OCI-LY3 (cell line): ENCODE measurements at regions not wholly inside any gene's neighbourhood (a gene's known extent, or its start where the extent isn't known, plus 50 kb on each side); places are given as distances from the start of the nearest gene placed in this dataset.

Source experiments
- H2AFZ ChIP-seq: fragments of 200-600, 300-600 bp; shearing (Covaris generic); 2 replicates; pipeline ENCODE4 v1.6.0; 2014; ENCODE audit warnings: antibody characterized with exemption, low read depth, low read length
- H3K27ac ChIP-seq: fragments of 200-600, 300-600 bp; sonication (generic); 2 replicates; pipeline ENCODE4 v1.5.1; 2014; ENCODE audit warnings: mild to moderate bottlenecking, low read length, moderate library complexity, mixed read lengths
- H3K27me3 ChIP-seq: fragments of 200-600, 300-600 bp; sonication (generic); 2 replicates; pipeline ENCODE4 v1.6.1; 2014; ENCODE audit warnings: low read depth, low read length, mixed read lengths
- H3K36me3 ChIP-seq: fragments of 200-600, 300-600 bp; sonication (generic); replicated peaks from 2 replicates; pipeline ENCODE3; 2014; ENCODE audit warnings: low read depth, low read length, mixed read lengths
- H3K4me1 ChIP-seq: fragments of 300-600, 200-600 bp; sonication (generic); 2 replicates; pipeline ENCODE4 v1.6.1; 2014; ENCODE audit warnings: low read length, mixed read lengths
- H3K4me2 ChIP-seq: fragments of 200-600, 300-600 bp; sonication (generic); 2 replicates; pipeline ENCODE4 v1.6.1; 2014; ENCODE audit warnings: low read length, mixed read lengths
- H3K4me3 ChIP-seq: fragments of 300-600, 200-600 bp; sonication (generic); 2 replicates; pipeline ENCODE4 v1.5.1; 2014; ENCODE audit warnings: antibody characterized with exemption, mild to moderate bottlenecking, low read length, moderate library complexity
- H3K79me2 ChIP-seq: fragments of 300-600, 200-600 bp; shearing (Covaris generic); 2 replicates; pipeline ENCODE4 v1.6.1; 2014; ENCODE audit warnings: mild to moderate bottlenecking, low read length, mixed read lengths
- H3K9ac ChIP-seq: fragments of 300-600, 200-600 bp; shearing (Covaris generic); 2 replicates; pipeline ENCODE4 v1.6.0; 2014; ENCODE audit warnings: mild to moderate bottlenecking, low read length, moderate library complexity
- H3K9me3 ChIP-seq: fragments of 200-600, 300-600 bp; shearing (Covaris generic); 2 replicates; pipeline ENCODE4 v1.6.1; 2014; ENCODE audit warnings: low read length, mixed read lengths; ENCODE audit not compliant: insufficient read depth
- H4K20me1 ChIP-seq: fragments of 200-600, 300-600 bp; sonication (generic); 2 replicates; pipeline ENCODE4 v1.6.1; 2016; ENCODE audit warnings: low read length, mixed read lengths; ENCODE audit not compliant: insufficient read depth
- CTCF ChIP-seq: fragments of 200-600, 300-600 bp; sonication (generic); IDR thresholded peaks from 2 replicates; pipeline ENCODE4 v1.5.1; 2014; ENCODE audit warnings: antibody characterized with exemption, low read length, low read depth
- EZH2phosphoT487 ChIP-seq: fragments of 200-600 bp; shearing (Covaris generic); IDR thresholded peaks from 2 replicates; pipeline ENCODE4 v1.6.1; 2018; ENCODE audit warnings: antibody characterized with exemption, mixed run types, low read depth

GRCh38 chr9:82127465-82127864 is 138.9 kb downstream of the SPATA31D1 start:
- 0 out of 2 replicates have a peak overlapping the region, but pooled peaks have one; percentile 10 for H3K4me2 ChIP-seq
- no peak overlapping the region for H3K4me3 ChIP-seq
- H3K4me1 ChIP-seq = peaks cover 26% of the 10 kb centered on the region
- no peaks in the 10 kb centered on the region for H3K79me2 ChIP-seq
- H3K9ac ChIP-seq = no peak overlapping the region
- no peak overlapping the region for H3K27ac ChIP-seq
- peaks cover 12% of the 10 kb centered on the region; the same call in 1 of the 2 replicates for H3K9me3 ChIP-seq
- H3K27me3 ChIP-seq = no peaks in the 10 kb centered on the region
- TF ChIP-seq EZH2phosphoT487 = no peak
- TF ChIP-seq CTCF = no peak
- H3K36me3 ChIP-seq = no peaks in the 10 kb centered on the region
- peak overlapping the region; percentile 67; the same call in 1 of the 2 replicates for H2AFZ ChIP-seq
- H4K20me1 ChIP-seq = no peaks in the 10 kb centered on the region

- Histone ChIP-seq H3K4me2 (peak overlapping the region; percentile 10), H3K4me3 (no peak overlapping the region), H3K27me3 (no peaks in the 10 kb centered on the region), H3K27ac (no peak overlapping the region), H3K9me3 (peaks cover 12% of the 10 kb centered on the region; the same call in 1 of the 2 replicates), H2AFZ (peak overlapping the region; percentile 67; the same call in 1 of the 2 replicates), H3K9ac (no peak overlapping the region), H4K20me1 (no peaks in the 10 kb centered on the region), H3K36me3 (no peaks in the 10 kb centered on the region), H3K79me2 (no peaks in the 10 kb centered on the region), H3K4me1 (peaks cover 26% of the 10 kb centered on the region)
- TF ChIP-seq CTCF = no peak
- TF ChIP-seq EZH2phosphoT487 = no peak
Observed at GRCh38 chr9:82128011-82128696, 139.6 kb downstream of the SPATA31D1 start.

- H3K27ac ChIP-seq = no peak overlapping the region
- TF ChIP-seq CTCF (no peak), EZH2phosphoT487 (no peak)
- peaks cover 12% of the 10 kb centered on the region; the same call in 1 of the 2 replicates for H3K9me3 ChIP-seq
- no peak overlapping the region for H3K4me2 ChIP-seq
- H3K9ac ChIP-seq = no peak overlapping the region
- no peaks in the 10 kb centered on the region for H3K27me3 ChIP-seq
- H3K36me3 ChIP-seq = no peaks in the 10 kb centered on the region
- no peaks in the 10 kb centered on the region for H4K20me1 ChIP-seq
- peaks cover 26% of the 10 kb centered on the region for H3K4me1 ChIP-seq
- no peaks in the 10 kb centered on the region for H3K79me2 ChIP-seq
- H3K4me3 ChIP-seq = no peak overlapping the region
- no peak overlapping the region for H2AFZ ChIP-seq
Observed at GRCh38 chr9:82129708-82130107, 141.1 kb downstream of the SPATA31D1 start.

- TF ChIP-seq CTCF = no peak
- no peak for TF ChIP-seq EZH2phosphoT487
- H3K9ac ChIP-seq = no peak overlapping the region
- H2AFZ ChIP-seq = no peak overlapping the region
- peaks cover 12% of the 10 kb centered on the region; the same call in 1 of the 2 replicates for H3K9me3 ChIP-seq
- no peaks in the 10 kb centered on the region for H3K36me3 ChIP-seq
- H3K4me3 ChIP-seq = no peak overlapping the region
- no peak overlapping the region for H3K27ac ChIP-seq
- H3K79me2 ChIP-seq = no peaks in the 10 kb centered on the region
- no peaks in the 10 kb centered on the region for H3K27me3 ChIP-seq
- H4K20me1 ChIP-seq = no peaks in the 10 kb centered on the region
- H3K4me2 ChIP-seq = no peak overlapping the region
- H3K4me1 ChIP-seq = peaks cover 26% of the 10 kb centered on the region
Observed at GRCh38 chr9:82130331-82131042, 141.9 kb downstream of the SPATA31D1 start.
